ENCODE measurements at regions not wholly inside any gene's neighbourhood (a gene's known extent, or its start where the extent isn't known, plus 50 kb on each side); places are given as distances from the start of the nearest gene placed in this dataset.

- TF ChIP-seq CTCF (conservative IDR thresholded peaks at IDR 0.05): no peak
- no peak for TF ChIP-seq ZFX (IDR thresholded peaks at IDR 0.05)
Measured at GRCh38 chr13:99777873-99778272, 193.7 kb downstream of the ZIC5 start.

Measured in C4-2B (cell line).